ENCODE measurements at regions not wholly inside any gene's neighbourhood (a gene's known extent, or its start where the extent isn't known, plus 50 kb on each side); places are given as distances from the start of the nearest gene placed in this dataset.

- WGBS, 2 donors, result 59 to 64% methylated on average over 3 of the region's 3 CpGs
- DNase-seq (ENCODE audit: low spot score in 2 of 2), result no peak
- Histone ChIP-seq H3K9me3 (no peaks in the 10 kb centered on the region), H3K4me1 (no peaks in the 10 kb centered on the region), H3K4me3 (no peak overlapping the region), H3K27me3 (no peaks in the 10 kb centered on the region), H3K27ac (no peak overlapping the region), H3K36me3 (no peaks in the 10 kb centered on the region)
- TF ChIP-seq EP300 (IDR thresholded peaks at IDR 0.05) (no peak), CTCF (IDR thresholded peaks at IDR 0.05) (no peak), POLR2A (IDR thresholded peaks at IDR 0.05) (no peak)
Measured at GRCh38 chr9:22921742-22922141, 475.1 kb downstream of the DMRTA1 start.

- H3K36me3 ChIP-seq, result no peaks in the 10 kb centered on the region
- no peak overlapping the region for H3K4me3 ChIP-seq
- TF ChIP-seq CTCF (IDR thresholded peaks at IDR 0.05), result no peak
- no peak for TF ChIP-seq EP300 (IDR thresholded peaks at IDR 0.05)
- TF ChIP-seq POLR2A (IDR thresholded peaks at IDR 0.05), result no peak
- H3K27me3 ChIP-seq, result no peaks in the 10 kb centered on the region
- whole genome bisulfite sequencing, 2 donors, result 83 to 87% methylated on average over 4 of the region's 4 CpGs
- no peak overlapping the region for H3K27ac ChIP-seq
- no peaks in the 10 kb centered on the region for H3K9me3 ChIP-seq
- no peaks in the 10 kb centered on the region for H3K4me1 ChIP-seq
- DNase-seq (ENCODE audit: low spot score in 2 of 2), result no peak
Measured at GRCh38 chr9:22922222-22922621, 475.6 kb downstream of the DMRTA1 start.

GRCh38 chr9:22954550-22954949 lies 507.9 kb downstream of the DMRTA1 start:
- H3K27me3 ChIP-seq, result no peaks in the 10 kb centered on the region
- no peak for DNase-seq (ENCODE audit: low spot score in 2 of 2)
- H3K4me3 ChIP-seq, result no peak overlapping the region
- H3K9me3 ChIP-seq, result no peaks in the 10 kb centered on the region
- no peaks in the 10 kb centered on the region for H3K4me1 ChIP-seq
- no peak overlapping the region for H3K27ac ChIP-seq
- H3K36me3 ChIP-seq, result no peaks in the 10 kb centered on the region
- no peak for TF ChIP-seq CTCF (IDR thresholded peaks at IDR 0.05)
- TF ChIP-seq EP300 (IDR thresholded peaks at IDR 0.05), result no peak
- no peak for TF ChIP-seq POLR2A (IDR thresholded peaks at IDR 0.05)
- WGBS, 2 donors, result 89 to 93% methylated on average over 3 of the region's 3 CpGs

- no peaks in the 10 kb centered on the region for H3K27me3 ChIP-seq
- no peak overlapping the region for H3K27ac ChIP-seq
- H3K36me3 ChIP-seq, result no peaks in the 10 kb centered on the region
- no peak for TF ChIP-seq CTCF (IDR thresholded peaks at IDR 0.05)
- TF ChIP-seq POLR2A (IDR thresholded peaks at IDR 0.05), result no peak
- no peak for TF ChIP-seq EP300 (IDR thresholded peaks at IDR 0.05)
- H3K9me3 ChIP-seq, result no peaks in the 10 kb centered on the region
- H3K4me1 ChIP-seq, result no peaks in the 10 kb centered on the region
- DNase-seq (ENCODE audit: low spot score in 2 of 2), result no peak
- 75 to 79% methylated on average over 5 of the region's 5 CpGs for WGBS, 2 donors
- H3K4me3 ChIP-seq, result no peak overlapping the region
Measured at GRCh38 chr9:22954964-22955363, 508.3 kb downstream of the DMRTA1 start.

GRCh38 chr9:22969350-22969979 lies 522.8 kb downstream of the DMRTA1 start:
- Histone ChIP-seq H3K27me3 (no peaks in the 10 kb centered on the region), H3K4me1 (no peaks in the 10 kb centered on the region), H3K4me3 (no peak overlapping the region), H3K27ac (no peak overlapping the region), H3K36me3 (no peaks in the 10 kb centered on the region), H3K9me3 (no peaks in the 10 kb centered on the region)
- no peak for TF ChIP-seq EP300 (IDR thresholded peaks at IDR 0.05)
- TF ChIP-seq POLR2A (IDR thresholded peaks at IDR 0.05), result no peak
- no peak for TF ChIP-seq CTCF (IDR thresholded peaks at IDR 0.05)
- no peak for DNase-seq (ENCODE audit: low spot score in 2 of 2)

Data from tibial nerve (tissue), 4 donors.